ENCODE measurements at regions not wholly inside any gene's neighbourhood (a gene's known extent, or its start where the extent isn't known, plus 50 kb on each side); places are given as distances from the start of the nearest gene placed in this dataset.

GRCh38 chr12:43292699-43293098 is 259.3 kb downstream of the ADAMTS20 start:
- TF ChIP-seq, protein P1, sequence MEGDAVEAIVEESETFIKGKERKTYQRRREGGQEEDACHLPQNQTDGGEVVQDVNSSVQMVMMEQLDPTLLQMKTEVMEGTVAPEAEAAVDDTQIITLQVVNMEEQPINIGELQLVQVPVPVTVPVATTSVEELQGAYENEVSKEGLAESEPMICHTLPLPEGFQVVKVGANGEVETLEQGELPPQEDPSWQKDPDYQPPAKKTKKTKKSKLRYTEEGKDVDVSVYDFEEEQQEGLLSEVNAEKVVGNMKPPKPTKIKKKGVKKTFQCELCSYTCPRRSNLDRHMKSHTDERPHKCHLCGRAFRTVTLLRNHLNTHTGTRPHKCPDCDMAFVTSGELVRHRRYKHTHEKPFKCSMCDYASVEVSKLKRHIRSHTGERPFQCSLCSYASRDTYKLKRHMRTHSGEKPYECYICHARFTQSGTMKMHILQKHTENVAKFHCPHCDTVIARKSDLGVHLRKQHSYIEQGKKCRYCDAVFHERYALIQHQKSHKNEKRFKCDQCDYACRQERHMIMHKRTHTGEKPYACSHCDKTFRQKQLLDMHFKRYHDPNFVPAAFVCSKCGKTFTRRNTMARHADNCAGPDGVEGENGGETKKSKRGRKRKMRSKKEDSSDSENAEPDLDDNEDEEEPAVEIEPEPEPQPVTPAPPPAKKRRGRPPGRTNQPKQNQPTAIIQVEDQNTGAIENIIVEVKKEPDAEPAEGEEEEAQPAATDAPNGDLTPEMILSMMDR (IDR thresholded peaks at IDR 0.05; ENCODE audit: insufficient read depth, low read length), result no peak
- TF ChIP-seq POLR2AphosphoS5 (IDR thresholded peaks at IDR 0.05; ENCODE audit: low read depth) (no peak), GABPA (IDR thresholded peaks at IDR 0.05; ENCODE audit: low read depth) (no peak), SPI1 (IDR thresholded peaks at IDR 0.05; ENCODE audit: borderline replicate concordance, low read depth) (no peak), REST (IDR thresholded peaks at IDR 0.05; ENCODE audit: insufficient replicate concordance, low read depth) (no peak)

All from HL-60 (cell line).